ENCODE measurements at regions not wholly inside any gene's neighbourhood (a gene's known extent, or its start where the extent isn't known, plus 50 kb on each side); places are given as distances from the start of the nearest gene placed in this dataset.

DNA sequence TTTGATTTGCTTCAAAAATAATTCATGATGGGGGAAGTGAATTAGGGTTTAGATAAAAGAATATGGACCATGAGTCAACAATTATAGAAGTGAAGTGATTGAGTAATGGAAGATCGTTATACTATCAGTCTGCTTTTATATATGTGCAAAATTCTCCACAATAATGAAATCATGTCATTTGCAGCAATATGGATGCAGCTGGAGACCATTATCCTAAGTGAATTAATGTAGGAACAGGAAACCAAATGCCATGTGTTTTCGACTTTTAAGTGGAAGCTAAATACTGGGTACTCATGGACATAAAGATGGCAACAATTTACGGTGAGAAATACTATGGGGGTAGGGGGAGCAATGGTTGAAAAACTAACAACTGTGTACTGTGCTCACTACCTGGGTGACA, 144.7 kb upstream of the SRD5A2 start:
- TF ChIP-seq, protein P1, sequence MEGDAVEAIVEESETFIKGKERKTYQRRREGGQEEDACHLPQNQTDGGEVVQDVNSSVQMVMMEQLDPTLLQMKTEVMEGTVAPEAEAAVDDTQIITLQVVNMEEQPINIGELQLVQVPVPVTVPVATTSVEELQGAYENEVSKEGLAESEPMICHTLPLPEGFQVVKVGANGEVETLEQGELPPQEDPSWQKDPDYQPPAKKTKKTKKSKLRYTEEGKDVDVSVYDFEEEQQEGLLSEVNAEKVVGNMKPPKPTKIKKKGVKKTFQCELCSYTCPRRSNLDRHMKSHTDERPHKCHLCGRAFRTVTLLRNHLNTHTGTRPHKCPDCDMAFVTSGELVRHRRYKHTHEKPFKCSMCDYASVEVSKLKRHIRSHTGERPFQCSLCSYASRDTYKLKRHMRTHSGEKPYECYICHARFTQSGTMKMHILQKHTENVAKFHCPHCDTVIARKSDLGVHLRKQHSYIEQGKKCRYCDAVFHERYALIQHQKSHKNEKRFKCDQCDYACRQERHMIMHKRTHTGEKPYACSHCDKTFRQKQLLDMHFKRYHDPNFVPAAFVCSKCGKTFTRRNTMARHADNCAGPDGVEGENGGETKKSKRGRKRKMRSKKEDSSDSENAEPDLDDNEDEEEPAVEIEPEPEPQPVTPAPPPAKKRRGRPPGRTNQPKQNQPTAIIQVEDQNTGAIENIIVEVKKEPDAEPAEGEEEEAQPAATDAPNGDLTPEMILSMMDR (IDR thresholded peaks at IDR 0.05 in 8 of 11, conservative IDR thresholded peaks at IDR 0.05 in 3 of 11): no peak
- TF ChIP-seq POLR2A (IDR thresholded peaks at IDR 0.05): no peak
- no peak for TF ChIP-seq POLR2AphosphoS5 (IDR thresholded peaks at IDR 0.05)

Measured in spleen (tissue), 7 donors.